WTC11 (cell line): ENCODE measurements at regions not wholly inside any gene's neighbourhood (a gene's known extent, or its start where the extent isn't known, plus 50 kb on each side); places are given as distances from the start of the nearest gene placed in this dataset.

ENCODE experiments used
- ATAC-seq: fragments of 200-7000 bp; cut with Tn5 transposase; 2 replicates; pipeline ENCODE4 v1.10.0; 2021; ENCODE audit warnings: mild to moderate bottlenecking, moderate library complexity
- CTCF ChIA-PET: fragments of 300-600 bp; sonication (Branson Sonifier 250); formaldehyde crosslinking; loops from one replicate; lab custom pipeline; 2021; ENCODE audit warnings: antibody characterized with exemption; lab: Charles Lee
- POLR2A ChIA-PET: fragments of 350-600 bp; sonication (Branson Sonifier 250); formaldehyde crosslinking; loops from one replicate; lab custom pipeline; 2021; ENCODE audit warnings: antibody characterized with exemption; lab: Charles Lee
- DNase-seq: peaks from one replicate; pipeline ENCODE4 v3.0.0; 2021; ENCODE audit warnings: low spot score
- H3K27ac Mint-ChIP-seq: 2 replicates; pipeline ENCODE4 v1.8.0; 2021; ENCODE audit warnings: mixed read lengths
- H3K27me3 Mint-ChIP-seq: 2 replicates; pipeline ENCODE4 v1.8.0; 2021; ENCODE audit warnings: low read depth, mild to moderate bottlenecking, moderate library complexity, mixed read lengths
- H3K36me3 Mint-ChIP-seq: 2 replicates; pipeline ENCODE4 v1.8.0; 2021; ENCODE audit warnings: mixed read lengths
- H3K4me1 Mint-ChIP-seq: 2 replicates; pipeline ENCODE4 v1.8.0; 2022; ENCODE audit warnings: mixed read lengths
- H3K4me3 Mint-ChIP-seq: 2 replicates; pipeline ENCODE4 v1.8.0; 2021; ENCODE audit warnings: mild to moderate bottlenecking, moderate library complexity, mixed read lengths
- H3K9me3 Mint-ChIP-seq: 2 replicates; pipeline ENCODE4 v1.8.0; 2021; ENCODE audit warnings: mixed read lengths
- ARID4B ChIP-seq: sonication (generic); formaldehyde crosslinking; IDR thresholded peaks from 2 replicates; pipeline ENCODE4 v1.8.0; 2023; ENCODE audit warnings: missing genetic modification reagents, mild to moderate bottlenecking, borderline replicate concordance
- E2F5 ChIP-seq: sonication (generic); formaldehyde crosslinking; IDR thresholded peaks from 2 replicates; pipeline ENCODE4 v1.8.1; 2022; ENCODE audit warnings: mild to moderate bottlenecking, moderate library complexity, missing genetic modification reagents
- ESRRA ChIP-seq: sonication (generic); formaldehyde crosslinking; IDR thresholded peaks from 2 replicates; pipeline ENCODE4 v1.8.1; 2022; ENCODE audit warnings: mild to moderate bottlenecking, missing genetic modification reagents, borderline replicate concordance
- ETV6 ChIP-seq: sonication (generic); formaldehyde crosslinking; IDR thresholded peaks from 2 replicates; pipeline ENCODE4 v1.8.1; 2022; ENCODE audit warnings: mild to moderate bottlenecking, missing genetic modification reagents
- GRHL2 ChIP-seq: fragments of 250-450 bp; sonication (Bioruptor Pico); IDR thresholded peaks from 2 replicates; pipeline ENCODE4 v1.8.0; 2022; ENCODE audit warnings: mild to moderate bottlenecking, moderate library complexity; ENCODE audit not compliant: insufficient replicate concordance, severe bottlenecking
- GTF2I ChIP-seq: fragments of 250-450 bp; sonication (Bioruptor Pico); conservative IDR thresholded peaks from 2 replicates; pipeline ENCODE4 v1.4.0; 2021; ENCODE audit warnings: mild to moderate bottlenecking
- HMGA2 ChIP-seq: fragments of 250-450 bp; sonication (Bioruptor Pico); IDR thresholded peaks from 2 replicates; pipeline ENCODE4 v1.4.0; 2021; ENCODE audit warnings: mild to moderate bottlenecking, moderate library complexity
- IRF1 ChIP-seq: sonication (generic); formaldehyde crosslinking; IDR thresholded peaks from 2 replicates; pipeline ENCODE4 v1.8.0; 2023; ENCODE audit warnings: missing genetic modification reagents
- SOX15 ChIP-seq: fragments of 250-450 bp; sonication (Bioruptor Pico); IDR thresholded peaks from 2 replicates; pipeline ENCODE4 v1.9.0; 2021; ENCODE audit warnings: mild to moderate bottlenecking
- TCF7 ChIP-seq: sonication (generic); formaldehyde crosslinking; IDR thresholded peaks from 2 replicates; pipeline ENCODE4 v1.8.0; 2022; ENCODE audit warnings: mild to moderate bottlenecking, low read depth, missing genetic modification reagents, moderate library complexity
- USF2 ChIP-seq: sonication (generic); formaldehyde crosslinking; IDR thresholded peaks from 2 replicates; pipeline ENCODE4 v1.8.1; 2023; ENCODE audit warnings: mild to moderate bottlenecking, missing genetic modification reagents, moderate library complexity
- ZMAT4 ChIP-seq: fragments of 250-450 bp; sonication (Bioruptor Pico); IDR thresholded peaks from 2 replicates; pipeline ENCODE4 v1.9.0; 2021; ENCODE audit warnings: mild to moderate bottlenecking
- ZNF423 ChIP-seq: fragments of 250-450 bp; sonication (Bioruptor Pico); IDR thresholded peaks from 2 replicates; pipeline ENCODE4 v2.1.2; 2022; ENCODE audit warnings: mild to moderate bottlenecking, moderate library complexity
- ZNF512 ChIP-seq: sonication (generic); formaldehyde crosslinking; IDR thresholded peaks from 2 replicates; pipeline ENCODE4 v1.8.1; 2022; ENCODE audit warnings: missing genetic modification reagents, borderline replicate concordance

- H3K4me3 Mint-ChIP-seq: peak overlapping the region; percentile 36
- no peak for ATAC-seq
- no peaks in the 10 kb centered on the region for H3K9me3 Mint-ChIP-seq
- no peak for DNase-seq
- ChIA-PET CTCF (no interaction called here), POLR2A (no interaction called here)
- TF ChIP-seq ZNF512 (CRISPR knock-in tag): no peak
- TF ChIP-seq SOX15 (CRISPR knock-in tag): no peak
- TF ChIP-seq USF2 (CRISPR knock-in tag): no peak
- TF ChIP-seq HMGA2 (CRISPR knock-in tag): no peak
- no peak for TF ChIP-seq ETV6 (CRISPR knock-in tag)
- no peak for TF ChIP-seq ZNF423
- TF ChIP-seq GRHL2 (CRISPR knock-in tag): no peak
- no peak for TF ChIP-seq ARID4B (CRISPR knock-in tag)
- no peak for TF ChIP-seq ESRRA
- no peak for TF ChIP-seq GTF2I (CRISPR knock-in tag)
- H3K27me3 Mint-ChIP-seq: no peaks in the 10 kb centered on the region
- no peak overlapping the region for H3K27ac Mint-ChIP-seq
- peaks cover 26% of the 10 kb centered on the region for H3K4me1 Mint-ChIP-seq
- H3K36me3 Mint-ChIP-seq: no peaks in the 10 kb centered on the region
Observed at GRCh38 chrX:99603091-99603814, 806.8 kb downstream of the PCDH19 start.

GRCh38 chrX:99602107-99602506 is 808.0 kb downstream of the PCDH19 start:
- 0 out of 2 replicates have a peak, but pooled peaks cover 1% of the 10 kb centered on the region for H3K9me3 Mint-ChIP-seq
- no peak overlapping the region for H3K27ac Mint-ChIP-seq

GRCh38 chrX:99588936-99589335 is 821.1 kb downstream of the PCDH19 start:
- Mint-ChIP-seq H3K36me3 (no peaks in the 10 kb centered on the region), H3K27ac (no peak overlapping the region), H3K27me3 (no peaks in the 10 kb centered on the region), H3K4me3 (no peak overlapping the region), H3K4me1 (no peaks in the 10 kb centered on the region), H3K9me3 (peaks cover 9% of the 10 kb centered on the region; the same call in 1 of the 2 replicates)
- ChIA-PET POLR2A (no interaction called here), CTCF (no interaction called here)
- ATAC-seq (no peak), DNase-seq (no peak)
- no peak for TF ChIP-seq E2F5
- TF ChIP-seq HMGA2 (CRISPR knock-in tag): no peak
- no peak for TF ChIP-seq TCF7
- no peak for TF ChIP-seq ARID4B (CRISPR knock-in tag)
- no peak for TF ChIP-seq ZMAT4 (CRISPR knock-in tag)

More at GRCh38 chrX:99602107-99602506, 808.0 kb downstream of the PCDH19 start:
- ChIA-PET CTCF (no interaction called here), POLR2A (no interaction called here)
- Mint-ChIP-seq H3K36me3 (no peaks in the 10 kb centered on the region), H3K4me3 (no peak overlapping the region), H3K4me1 (peaks cover 16% of the 10 kb centered on the region), H3K27me3 (no peaks in the 10 kb centered on the region)
- ATAC-seq (no peak), DNase-seq (no peak)
- TF ChIP-seq IRF1 (CRISPR knock-in tag): no peak
